ENCODE measurements at regions not wholly inside any gene's neighbourhood (a gene's known extent, or its start where the extent isn't known, plus 50 kb on each side); places are given as distances from the start of the nearest gene placed in this dataset.
"Not testable (repeated sequence)": the region's sequence is repeated elsewhere in the genome, so short reads cannot be mapped to it uniquely, and the experiment has no call there.

DNA sequence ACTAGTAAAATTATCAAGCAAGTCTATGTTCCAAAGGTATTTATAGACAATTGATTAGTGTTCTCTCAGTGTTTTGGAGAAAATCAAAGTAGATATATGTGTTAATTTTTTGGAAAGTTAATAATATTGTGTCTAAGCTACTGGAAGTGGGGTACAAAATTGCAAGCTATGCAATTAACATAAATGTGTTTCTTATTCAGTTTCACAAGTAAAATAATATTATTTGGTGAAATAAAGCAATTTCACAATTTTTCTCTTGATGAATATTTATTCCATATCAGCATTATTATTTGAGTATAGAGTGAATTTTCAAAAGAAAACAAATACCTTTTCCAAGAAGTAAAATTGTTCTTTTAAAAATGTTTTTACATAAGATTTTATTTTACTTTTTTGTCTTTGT, 1047.7 kb downstream of the TBL1XR1 start:
- DNase-seq: no peak

DNA sequence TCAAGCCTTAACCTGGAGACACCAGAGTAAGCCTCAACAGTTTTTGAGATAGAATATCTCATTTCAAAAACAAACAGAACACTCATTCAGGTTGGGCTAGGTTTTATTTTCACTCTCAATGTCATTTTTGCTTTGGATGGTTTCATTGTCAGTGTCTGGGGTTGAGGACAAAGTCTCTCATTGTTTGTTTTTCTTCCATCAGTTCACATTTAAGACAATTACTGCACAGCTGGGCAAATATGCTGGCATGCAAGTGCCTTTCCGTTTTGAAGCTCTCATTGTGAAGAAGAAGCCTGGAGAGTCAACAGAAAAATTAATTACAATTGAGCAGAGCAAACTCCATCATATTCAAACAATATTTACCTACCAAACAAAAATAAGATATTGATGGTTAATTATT, 1050.0 kb downstream of the TBL1XR1 start:
- no peak for DNase-seq

- no peak for DNase-seq
These were observed 1055.4 kb downstream of the TBL1XR1 start for GRCh38 chr3:176141837-176142236.

DNA sequence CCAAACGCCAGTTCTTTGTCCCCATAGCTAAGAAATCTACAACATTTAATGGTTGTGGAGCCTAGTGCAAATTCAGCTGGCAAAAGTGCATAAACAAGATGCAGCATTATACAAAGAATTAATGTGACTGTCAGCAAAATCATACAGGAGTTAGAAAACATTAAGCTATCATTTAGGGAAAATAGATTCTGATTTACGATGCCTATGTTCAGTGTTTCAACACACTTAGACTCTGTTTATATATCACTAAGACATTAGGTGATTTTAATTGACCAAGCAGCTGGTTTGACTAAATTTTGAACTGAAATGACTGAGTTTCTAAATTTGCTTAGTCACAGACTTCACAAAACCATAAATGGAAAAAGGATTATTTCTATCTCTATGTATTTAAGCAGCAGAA, 1076.8 kb downstream of the TBL1XR1 start:
- DNase-seq: no peak

DNA sequence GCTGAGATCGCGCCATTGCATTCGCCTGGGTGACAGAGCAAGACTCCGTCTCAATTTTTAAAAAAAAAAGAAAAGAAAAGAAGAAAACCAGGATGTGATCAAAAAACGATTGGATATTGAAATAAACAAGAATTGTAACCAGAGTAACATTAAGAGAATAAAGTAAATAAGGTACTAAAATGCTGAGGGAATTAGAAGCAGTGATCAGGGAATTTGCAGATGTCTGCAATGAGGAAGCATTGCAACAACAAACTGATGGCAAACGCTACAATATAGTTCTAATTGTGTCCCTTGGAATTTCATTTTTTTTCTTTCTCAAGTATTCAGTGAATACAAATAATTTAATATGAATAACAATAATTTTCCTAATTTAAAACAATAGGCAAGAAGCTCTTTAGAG, 1077.5 kb downstream of the TBL1XR1 start:
- DNase-seq: no peak

DNA sequence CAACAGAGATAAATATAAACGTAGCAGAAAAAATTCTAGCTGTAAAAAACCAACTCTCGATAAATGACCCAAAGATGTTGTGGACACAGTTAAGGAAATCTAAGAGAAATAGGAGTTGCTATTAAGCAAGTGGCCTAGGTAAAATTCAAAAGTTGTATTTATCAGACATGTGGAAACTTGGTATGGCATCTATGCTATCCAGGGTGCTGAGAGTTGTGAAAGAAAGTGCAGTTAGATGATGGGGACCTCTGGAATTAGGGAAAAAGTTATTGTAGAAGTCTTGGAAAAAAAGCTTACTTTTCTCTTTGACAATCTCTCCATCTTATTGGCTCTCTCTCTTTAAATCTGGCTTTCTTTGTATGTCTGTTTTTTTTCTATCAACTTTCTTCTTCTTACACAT, 1090.9 kb downstream of the TBL1XR1 start:
- DNase-seq: no peak

GRCh38 chr3:176097027-176097426, 1100.3 kb downstream of the TBL1XR1 start:
- DNase-seq: no peak

DNA sequence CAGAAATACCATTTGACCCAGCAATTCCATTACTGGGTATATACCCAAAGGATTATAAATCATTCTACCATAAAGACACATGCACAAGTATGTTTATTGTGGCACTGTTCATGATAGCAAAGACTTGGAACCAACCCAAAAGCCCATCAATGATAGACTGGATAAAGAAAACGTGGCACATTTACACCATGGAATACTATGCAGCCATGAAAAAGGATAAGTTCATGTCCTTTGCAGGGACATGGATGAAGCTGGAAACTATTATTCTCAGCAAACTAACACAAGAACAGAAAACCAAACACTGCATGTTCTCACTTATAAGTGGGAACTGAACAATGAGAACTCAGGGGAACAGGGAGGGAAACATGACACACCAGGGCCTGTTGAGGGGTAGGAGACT, 1103.4 kb downstream of the TBL1XR1 start:
- DNase-seq: not testable (repeated sequence)

- DNase-seq: no peak
These were observed 1106.6 kb downstream of the TBL1XR1 start for GRCh38 chr3:176090727-176091126.

DNA sequence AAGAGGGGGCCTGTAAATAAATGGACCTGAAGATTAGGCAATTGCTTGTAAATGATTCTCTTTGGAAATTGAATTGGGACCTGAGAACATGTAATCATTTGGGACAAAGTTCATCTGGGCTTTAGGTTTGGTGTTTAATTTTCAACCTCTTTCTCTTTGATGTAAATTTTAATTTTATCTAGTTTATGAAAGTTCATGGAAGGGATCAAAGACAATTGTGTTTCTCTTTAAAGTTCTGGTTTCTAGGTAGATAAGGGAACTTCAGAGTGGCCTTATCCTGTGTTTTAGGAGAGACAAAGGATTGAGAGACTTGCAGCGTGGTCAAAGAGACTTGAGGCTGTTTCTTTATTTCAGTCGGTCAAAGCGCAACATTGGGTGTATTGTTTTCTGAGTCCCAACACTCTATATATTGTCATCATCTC, 1108.3 kb downstream of the TBL1XR1 start:
- DNase-seq: no peak

DNA sequence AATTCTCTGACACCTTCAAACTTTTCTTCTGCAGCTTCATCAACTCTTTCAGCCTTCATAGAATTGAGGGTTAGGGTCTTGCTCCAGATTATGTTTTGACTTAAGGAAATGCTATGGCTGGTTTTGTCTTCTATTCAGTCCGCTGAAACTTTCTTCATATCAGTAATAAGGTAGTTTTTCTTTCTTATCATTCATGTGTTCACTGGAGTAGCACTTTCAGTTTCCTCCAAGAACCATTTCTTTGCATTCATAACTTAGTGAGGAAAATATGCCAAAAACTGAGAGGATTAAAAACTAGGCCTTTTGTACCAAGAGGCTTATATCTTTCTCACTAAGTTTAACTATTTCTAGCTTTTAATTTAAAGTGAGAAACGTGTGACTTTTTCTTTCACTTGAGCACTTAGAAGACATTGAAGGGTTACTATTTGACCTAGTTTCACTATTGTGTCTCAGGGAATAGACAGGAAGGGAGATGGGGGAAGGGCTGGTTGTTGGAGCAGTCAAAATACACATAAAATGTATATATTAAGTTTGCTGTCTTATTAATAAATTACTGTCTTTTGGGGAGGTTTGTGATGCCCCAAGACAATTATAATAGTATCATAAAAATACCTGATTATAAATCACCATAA, 1110.1 kb downstream of the TBL1XR1 start:
- no peak for DNase-seq

DNA sequence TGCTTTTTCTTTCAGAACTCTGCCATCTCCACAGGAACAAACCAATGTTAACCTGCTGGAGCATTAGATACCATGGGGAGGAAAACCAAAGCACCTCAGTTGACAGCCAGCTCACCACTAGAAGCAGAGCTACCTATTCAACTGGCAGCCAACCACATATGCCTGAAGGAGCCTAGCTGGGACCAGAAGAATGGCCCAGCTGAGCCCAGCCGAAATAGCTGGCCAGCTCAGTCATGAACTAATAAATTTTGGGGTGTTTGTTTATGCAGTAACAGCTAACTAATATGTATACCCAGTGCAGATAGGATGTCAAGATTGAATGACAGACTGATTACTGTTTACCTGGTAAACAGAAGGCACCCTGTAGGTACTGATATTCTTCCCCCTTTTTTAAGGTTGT, 1117.5 kb downstream of the TBL1XR1 start:
- no peak for DNase-seq

DNA sequence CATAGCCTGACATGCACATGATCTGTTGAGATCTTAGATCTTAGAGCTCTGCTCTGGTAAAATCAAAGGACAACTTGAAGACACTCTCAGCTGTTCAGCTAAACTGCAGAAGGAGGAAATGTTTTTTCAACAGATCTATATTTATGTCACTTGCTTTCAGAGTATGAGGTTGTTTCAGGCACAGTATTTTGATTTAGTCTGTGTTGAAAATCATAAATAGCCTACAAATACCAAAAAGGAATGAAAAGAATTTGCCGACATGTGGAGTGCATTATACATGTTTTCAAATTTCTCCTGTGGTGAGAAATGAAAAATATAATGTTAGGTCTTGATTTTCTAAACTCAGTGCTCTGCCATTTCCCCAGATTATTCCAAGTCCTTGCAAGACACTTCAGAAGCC, 1118.4 kb downstream of the TBL1XR1 start:
- DNase-seq: no peak

- DNase-seq: no peak
These were observed 1121.8 kb downstream of the TBL1XR1 start for GRCh38 chr3:176075491-176075890.

DNA sequence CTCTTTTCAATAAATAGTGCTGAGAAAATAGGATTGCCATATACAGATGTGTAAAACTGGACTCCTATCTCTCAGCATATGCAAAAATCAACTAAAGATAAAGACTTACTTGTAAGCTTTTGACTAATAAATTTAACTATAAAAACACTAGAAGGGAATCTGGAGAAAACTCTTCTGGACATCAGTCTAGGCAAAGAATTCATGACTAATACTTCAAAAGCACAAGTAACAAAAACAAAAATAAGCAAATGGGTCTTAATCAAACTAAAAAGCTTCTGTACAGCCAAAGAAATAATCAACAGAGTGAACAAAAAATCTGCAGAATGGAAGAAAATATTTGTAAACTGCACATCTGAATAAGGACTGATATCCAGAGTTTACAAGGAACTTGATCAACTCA, 1122.2 kb downstream of the TBL1XR1 start:
- DNase-seq: no peak

GRCh38 chr3:176074096-176074495, 1123.2 kb downstream of the TBL1XR1 start:
- DNase-seq: no peak

- no peak for DNase-seq
These were observed 1125.3 kb downstream of the TBL1XR1 start for GRCh38 chr3:176071943-176072342.

GRCh38 chr3:176068750-176069149, 1128.5 kb downstream of the TBL1XR1 start:
- no peak for DNase-seq

GRCh38 chr3:176058856-176059255, 1138.4 kb downstream of the TBL1XR1 start:
- DNase-seq: no peak

DNA sequence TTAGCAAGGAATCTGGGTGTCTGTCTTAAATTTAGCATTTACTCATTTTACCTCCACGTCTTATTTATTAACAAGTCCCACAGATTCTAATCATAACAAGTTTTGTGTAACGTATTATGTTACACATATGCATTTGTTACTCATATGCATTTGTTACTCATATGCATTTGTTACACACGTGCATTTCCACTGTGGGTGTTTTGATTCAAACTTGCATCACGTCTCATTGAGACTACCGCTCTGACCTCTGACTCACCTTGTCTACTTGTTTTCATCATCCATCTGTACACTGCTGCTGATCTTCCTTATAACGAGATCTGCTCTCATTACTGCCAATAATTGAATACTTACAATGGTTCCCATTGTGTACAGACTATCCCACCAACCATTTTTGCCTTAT, 1141.4 kb downstream of the TBL1XR1 start:
- no peak for DNase-seq

- no peak for DNase-seq
These were observed 1145.5 kb downstream of the TBL1XR1 start for GRCh38 chr3:176051766-176052165.

- DNase-seq: no peak
These were observed 1150.6 kb downstream of the TBL1XR1 start for GRCh38 chr3:176046703-176047102.

DNA sequence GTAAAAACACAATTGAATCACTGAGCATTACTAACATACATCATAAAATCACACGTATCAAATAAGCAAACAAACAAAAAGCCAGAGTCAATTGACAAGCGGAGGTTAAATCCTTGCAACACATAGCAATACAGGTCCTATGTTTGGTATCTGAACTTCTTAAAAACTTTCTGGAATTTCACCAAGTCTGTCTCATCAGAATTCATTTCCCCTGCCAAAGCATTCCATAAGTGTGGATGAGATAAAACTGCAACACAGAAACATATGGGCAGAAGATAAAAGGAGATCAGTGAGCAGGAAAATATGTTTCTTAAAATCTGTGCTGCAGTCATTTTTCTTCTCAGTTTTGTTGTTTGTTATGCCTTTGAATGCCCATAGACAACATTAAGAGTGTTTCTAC, 1155.5 kb downstream of the TBL1XR1 start:
- DNase-seq: no peak

- DNase-seq: no peak
These were observed 1156.1 kb downstream of the TBL1XR1 start for GRCh38 chr3:176041185-176041584.

- no peak for DNase-seq
These were observed 1159.6 kb downstream of the TBL1XR1 start for GRCh38 chr3:176037636-176038035.

DNA sequence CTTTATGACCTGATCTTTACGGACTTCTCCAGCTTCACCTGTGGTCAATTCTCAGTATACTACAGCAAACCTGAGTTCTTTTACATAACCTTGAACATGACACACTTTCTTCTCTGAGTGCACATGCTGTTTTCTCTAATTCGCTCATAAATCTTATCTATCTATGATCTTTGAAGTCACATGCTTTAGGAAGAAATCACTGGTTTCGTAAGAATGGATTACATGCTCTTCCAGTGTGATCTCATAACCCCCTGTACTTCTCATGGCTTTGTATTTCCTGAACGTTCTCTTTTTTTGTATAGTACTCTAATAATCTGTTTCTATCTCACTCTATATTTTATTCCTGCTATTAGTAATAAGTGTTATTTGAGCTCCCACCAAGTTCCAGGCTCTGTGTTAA, 1165.2 kb downstream of the TBL1XR1 start:
- no peak for DNase-seq
